HG02970 (cell line): ENCODE measurements at regions not wholly inside any gene's neighbourhood (a gene's known extent, or its start where the extent isn't known, plus 50 kb on each side); places are given as distances from the start of the nearest gene placed in this dataset.

Source experiments
- ATAC-seq: cut with Tn5 transposase; IDR thresholded peaks from one replicate; pipeline ENCODE4 v1.9.1; 2021; ENCODE audit warnings: mild to moderate bottlenecking, moderate library complexity, moderate number of reproducible peaks; ENCODE audit not compliant: unreplicated experiment, low FRiP score

DNA sequence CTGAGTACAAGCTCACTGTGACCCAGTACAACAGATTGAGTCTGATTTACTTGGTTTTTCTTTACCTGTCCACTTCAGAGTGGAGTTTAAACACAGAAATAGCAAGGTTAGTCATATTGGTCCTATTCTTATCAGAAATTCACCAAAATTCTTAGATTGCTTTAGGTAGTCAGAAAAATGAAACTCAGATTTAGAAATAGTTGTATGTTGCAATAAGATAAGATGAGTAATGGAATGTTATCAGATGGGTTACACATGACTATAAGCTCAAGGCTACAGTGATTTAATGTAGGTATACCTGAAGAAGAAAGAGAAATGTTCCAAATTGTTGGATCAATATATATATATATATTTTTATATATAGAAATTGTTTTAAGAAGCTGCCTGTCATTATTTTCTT, 524.1 kb downstream of the LRFN5 start:
- no peak for ATAC-seq

DNA sequence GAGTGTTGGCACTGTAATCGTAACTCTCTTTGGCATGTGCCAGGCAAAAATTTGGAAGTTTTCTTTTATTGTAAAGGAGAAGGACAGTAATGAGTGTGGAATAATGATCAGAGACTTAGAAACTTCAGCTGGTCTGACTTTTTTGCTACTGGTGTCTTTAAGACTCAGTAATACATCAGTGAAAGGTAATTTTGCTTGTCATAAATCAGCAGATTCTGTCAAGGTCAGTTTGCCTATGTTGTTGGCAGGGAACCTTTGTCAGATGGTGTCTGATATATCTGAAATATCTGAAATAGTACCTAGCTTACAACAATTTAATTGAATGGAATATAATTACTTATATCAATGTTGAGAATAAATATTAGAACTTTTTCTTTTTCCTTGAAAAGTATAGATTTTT, 516.9 kb downstream of the LRFN5 start:
- no peak for ATAC-seq

DNA sequence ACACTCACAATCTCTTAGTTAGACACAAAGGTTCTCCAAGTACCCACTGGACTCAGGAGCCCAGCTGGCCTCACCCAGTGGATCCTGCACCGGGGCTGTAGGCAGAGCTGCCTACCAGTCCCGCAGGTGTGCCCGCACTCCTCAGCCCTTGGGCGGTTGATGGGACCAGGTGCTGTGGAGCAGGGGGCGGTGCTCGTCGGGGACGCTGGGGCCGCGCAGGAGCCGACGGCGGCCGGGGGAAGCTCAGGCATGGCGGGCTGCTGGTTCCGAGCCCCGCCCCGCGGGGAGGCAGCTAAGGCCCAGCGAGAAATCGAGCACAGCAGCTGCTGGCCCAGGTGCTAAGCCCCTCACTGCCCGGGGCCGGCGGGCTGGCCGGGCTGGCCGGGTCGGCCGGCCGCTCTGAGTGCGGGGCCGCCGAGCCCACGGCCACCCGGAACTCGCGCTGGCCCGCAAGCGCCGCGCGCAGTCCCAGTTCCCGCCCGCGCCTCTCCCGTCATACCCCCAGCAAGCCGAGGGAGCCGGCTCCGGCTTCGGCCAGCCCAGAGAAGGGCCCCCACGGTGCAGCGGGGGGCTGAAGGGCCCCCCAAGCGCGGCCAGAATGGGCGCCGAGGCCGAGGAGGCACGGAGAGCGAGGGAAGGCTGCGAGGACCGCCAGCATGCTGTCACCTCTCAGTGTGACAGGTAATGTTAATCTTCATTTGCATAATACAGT, 506.8 kb downstream of the LRFN5 start:
- no peak for ATAC-seq

DNA sequence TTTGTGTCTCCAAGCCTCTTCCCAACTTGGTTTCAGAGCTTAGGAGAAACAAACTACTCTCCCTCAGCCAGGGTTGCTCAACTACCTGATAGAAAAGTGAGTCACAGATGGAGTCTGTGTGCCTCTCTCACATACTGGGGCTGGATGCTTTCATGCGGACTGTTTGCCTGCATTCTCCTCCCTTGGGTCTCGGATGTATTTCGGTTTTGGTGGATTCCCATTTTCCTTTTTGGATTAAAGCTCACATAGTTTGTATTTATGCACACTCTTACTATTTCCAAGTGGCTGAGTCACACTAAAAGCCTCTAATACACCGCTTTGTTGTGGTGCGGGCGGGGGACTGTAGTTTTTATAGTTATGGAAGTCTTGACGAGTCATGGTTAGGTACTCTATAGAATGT, 505.4 kb downstream of the LRFN5 start:
- ATAC-seq = no peak

DNA sequence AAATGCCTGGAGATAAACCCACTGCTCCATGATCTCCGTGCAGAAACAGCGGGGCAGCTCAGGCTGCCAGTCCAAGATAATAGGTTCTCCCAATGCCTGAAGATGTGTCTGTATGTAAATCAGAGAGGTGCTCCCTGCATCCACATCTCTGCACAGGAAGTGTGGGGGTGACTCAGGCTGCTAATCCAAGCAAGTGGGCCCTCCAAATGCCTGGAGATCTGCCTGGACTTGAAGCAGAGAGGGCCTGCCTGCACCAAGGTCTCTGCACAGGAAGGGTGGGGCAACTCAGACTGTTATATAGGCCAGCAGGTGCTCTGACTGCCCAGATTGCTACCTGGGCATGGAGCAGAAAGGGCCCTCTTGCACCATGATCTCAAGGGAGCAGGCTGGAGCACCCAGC, 504.7 kb downstream of the LRFN5 start:
- no peak for ATAC-seq

DNA sequence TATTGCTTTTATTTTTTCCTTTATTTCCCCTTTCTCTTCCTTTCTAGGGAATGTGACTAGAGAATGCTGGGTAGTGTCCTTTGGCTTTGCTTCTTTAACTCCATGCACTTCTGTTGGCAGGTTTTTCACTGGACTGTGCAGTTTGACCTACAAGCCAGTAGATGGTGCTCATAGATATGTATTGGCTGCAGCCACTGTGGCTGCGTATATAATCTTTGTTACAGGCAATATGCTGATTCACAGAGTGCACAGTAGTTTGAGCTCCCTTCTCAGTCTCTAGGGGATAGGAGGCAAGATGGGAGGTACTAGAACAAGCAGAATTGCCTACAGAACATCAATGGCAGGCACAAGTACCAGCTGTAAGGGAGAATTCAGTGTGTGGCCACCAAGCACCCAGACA, 503.5 kb downstream of the LRFN5 start:
- ATAC-seq = no peak

DNA sequence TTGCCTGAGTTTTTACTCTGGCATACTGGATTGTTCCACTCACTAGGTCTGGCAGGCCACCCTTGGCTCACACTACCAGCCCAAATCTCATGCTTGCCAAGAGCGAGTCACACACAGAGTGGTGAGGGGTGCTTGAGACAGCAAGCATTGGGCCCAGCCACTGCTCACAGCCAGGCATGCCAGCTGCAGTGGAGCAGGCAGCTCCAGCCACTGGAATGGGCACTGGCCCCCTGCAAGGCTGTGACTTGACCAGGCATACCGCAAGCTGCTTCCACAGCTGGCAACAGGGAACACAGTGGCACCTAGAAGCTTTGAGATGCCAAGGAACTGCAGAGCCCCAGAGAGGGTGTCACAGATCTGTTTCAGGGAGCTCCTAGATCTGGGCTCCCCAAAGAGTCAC, 488.5 kb downstream of the LRFN5 start:
- no peak for ATAC-seq

DNA sequence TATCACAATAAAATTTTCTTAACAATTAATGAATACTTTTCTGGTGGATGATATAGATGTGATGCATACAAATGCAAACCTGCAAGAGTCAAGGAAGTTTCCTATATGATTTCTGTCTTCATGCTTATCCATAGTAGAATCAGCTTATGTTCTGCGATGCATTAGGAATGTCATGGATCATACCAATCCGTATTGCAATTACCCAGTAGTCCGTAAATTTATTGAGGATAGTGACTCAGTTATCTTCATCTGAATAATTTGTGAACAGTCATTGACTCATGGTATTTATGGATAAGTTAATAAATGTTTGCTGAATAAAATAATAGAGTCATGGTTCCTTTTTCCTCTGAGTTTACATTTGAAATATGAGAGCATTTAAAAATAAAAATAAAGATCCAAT, 483.4 kb downstream of the LRFN5 start:
- no peak for ATAC-seq

DNA sequence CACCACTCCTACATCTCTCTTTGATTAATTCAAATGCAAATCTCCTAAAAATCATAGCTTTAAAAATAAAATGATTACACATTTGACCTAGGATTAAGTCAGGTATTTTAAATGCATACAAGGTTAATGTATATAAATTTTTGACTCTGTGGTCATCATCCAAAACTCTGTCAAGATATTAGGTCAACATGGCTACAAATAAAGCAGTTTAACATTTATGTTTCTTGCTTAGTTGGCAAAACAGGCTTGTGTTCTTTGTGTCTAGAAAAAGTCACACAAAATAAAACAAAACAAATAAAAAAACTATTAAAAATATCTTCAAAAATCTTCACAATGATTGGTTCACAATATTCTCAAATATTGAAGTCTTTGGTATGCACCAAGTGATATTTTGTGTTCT, 473.2 kb downstream of the LRFN5 start:
- no peak for ATAC-seq

DNA sequence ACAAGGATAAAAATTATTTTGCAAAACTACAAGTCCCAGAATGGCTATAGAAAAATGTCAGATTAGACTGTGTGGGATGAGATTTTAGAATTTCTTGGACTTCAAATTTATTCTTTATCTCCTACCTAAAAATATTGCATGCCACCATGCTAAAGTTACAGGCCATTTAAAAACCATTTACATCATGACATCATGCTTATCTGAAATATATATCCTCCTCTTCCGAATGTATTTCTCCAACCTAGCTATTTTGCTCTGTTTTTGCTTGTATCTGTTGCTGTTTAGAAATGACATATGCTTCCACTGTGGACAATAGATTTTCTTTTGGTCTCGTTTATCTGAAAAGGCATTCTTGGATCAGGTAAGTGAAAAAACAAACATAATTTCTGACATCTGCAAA, 471.7 kb downstream of the LRFN5 start:
- no peak for ATAC-seq

DNA sequence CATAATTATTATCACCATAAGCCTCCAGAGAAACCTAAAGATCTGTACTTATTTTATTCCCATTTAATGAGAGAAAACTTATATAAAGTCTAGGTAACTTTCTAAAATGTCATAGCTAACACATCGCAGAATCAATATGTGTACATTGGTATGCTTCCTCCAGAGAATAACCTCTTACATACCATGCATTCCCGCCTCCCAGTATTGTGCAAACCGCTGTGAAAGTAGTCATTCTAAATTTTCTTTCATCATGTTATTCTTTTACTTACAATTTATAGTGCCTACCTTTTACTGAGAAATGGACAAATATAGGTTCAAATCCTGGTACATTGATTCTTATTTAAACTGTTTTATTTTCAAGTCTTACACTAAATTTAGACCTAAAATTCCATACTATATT, 463.4 kb downstream of the LRFN5 start:
- no peak for ATAC-seq

DNA sequence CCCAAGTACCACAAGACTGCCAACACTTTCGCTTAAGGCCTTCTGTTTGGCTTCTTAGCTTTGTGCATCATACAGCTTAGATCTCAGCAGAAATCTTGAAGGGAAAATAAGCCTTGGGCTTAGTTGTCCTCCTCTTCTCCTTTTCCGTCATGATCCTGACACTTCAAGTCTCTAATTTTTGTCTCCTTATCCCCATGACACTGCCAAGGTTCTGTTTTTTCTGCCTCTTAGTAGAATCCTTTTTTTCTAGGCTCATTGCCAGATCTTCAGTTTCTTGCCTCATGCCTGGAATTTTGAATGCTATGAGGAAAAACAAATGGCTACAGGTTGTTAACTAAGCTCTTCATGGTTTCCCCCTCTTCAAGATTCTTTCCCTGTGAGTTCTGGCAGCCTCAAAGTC, 450.4 kb downstream of the LRFN5 start:
- ATAC-seq = no peak

DNA sequence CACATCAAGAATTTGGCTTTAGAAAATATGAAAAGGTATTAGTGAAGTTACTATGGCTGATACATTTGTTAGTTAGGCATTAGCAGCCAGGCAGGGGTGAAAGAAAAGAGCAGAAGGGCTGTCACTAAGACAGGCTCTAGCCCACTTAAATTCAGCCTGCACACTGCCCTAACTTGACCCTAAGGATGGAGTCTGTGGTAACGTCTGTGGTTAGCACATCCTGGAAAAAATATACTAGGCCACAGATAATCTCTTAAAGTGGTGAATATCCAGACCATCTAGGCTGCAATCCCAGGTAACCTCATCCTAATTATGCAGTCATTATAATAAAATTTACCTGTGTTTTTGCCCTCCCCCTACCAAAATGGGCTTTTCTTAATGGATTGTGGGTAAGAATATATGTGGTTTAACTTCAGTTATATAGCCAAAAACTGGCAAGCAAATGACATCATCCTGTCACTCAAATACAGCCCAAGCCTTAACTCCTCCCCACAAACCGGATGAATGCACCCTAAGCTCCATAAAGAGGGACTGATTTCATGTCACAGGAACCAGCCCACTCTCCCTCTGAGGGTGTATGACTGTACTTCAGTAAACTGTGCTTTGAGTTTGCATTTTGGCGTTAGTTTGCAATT, 440.9 kb downstream of the LRFN5 start:
- no peak for ATAC-seq

DNA sequence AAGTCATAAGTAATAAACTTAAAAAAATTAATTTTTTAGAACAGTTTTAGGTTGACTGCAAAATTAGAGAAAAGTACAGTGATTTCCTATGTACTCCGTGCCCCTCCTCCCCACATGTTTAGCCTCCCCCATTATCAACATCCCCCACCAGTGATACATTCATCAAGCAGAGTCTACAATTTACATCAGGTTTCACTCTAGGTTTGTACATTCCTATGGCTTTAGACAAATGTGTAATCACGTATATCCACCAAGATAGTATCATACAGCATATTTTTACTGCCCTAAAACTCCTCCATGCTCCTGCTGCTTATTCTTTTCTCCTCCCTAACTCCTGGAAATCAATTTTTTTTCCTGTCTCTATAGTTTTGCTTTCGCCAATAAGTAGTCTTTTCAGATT, 438.7 kb downstream of the LRFN5 start:
- ATAC-seq = no peak

DNA sequence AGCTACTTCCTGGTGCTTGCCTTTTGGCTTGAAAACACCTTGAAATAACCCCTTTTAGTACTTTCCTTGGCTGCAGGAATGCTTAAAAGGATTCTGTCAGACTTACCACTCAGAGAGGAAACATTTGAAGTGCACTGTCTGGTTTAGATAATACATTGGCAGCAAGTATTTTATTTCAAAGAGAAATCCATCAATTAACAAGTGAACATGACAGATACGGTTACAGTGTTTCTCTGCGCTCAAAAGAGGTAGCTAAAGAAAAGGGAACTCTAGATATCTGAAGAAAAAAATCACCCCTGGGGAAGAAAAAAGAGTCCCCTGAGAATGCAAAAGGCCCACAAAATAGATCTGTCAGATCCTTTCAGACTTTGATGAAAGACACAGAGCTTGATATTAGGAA, 421.9 kb downstream of the LRFN5 start:
- no peak for ATAC-seq

DNA sequence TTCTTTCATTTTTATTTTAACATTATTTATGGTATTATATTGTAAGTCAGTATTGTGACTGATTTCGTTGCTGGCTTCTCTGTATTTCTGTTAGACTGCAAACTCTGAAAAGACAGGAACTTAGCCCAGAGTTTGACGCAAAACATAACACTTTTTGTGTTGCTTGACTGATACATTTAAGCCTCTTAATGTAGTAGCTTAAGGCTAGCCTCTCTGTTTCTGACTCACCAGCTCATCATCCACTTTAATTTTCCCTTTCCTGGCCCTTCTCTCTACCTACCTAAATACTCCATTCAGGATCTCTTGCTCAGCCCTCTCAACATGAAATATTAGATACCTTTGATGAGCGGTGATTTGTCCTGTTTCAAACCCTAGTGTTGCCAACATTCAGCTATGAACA, 420.6 kb downstream of the LRFN5 start:
- no peak for ATAC-seq

DNA sequence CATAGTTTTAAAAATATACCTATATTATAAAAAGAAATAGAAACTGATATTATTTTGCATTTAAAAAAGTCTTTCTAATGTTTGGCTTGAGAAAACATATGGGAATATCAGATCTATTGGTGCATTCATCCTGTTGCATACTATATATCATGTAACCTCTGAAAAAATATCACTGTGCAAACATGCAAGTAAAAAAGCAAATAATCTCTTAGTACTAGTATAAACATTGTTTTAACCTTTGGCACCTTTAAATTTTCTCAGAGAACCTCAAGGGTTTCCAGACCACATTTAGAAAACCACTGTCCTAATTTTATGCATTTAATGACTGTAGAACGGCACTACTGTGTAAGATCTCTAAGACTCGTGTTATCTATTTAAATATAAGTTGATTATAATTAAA, 416.8 kb downstream of the LRFN5 start:
- ATAC-seq = no peak

DNA sequence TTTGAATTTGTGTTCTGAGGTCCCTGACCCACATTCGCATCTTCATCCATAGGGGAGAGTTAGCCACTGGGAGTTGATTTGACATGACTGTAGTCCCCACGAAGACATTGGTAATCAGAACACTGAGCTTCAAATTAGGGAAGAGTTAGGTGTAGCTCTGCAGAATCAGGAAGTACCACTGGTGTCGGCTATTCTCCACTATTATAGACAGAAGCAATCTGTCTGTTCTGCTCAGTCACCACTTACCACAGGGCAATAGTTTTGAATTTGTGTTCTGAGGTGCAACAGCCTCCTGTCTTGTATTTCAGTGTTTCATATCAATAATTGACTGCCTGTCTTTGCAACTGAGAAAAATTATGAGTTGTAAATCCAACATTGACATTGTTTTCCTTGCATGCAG, 407.6 kb downstream of the LRFN5 start:
- ATAC-seq = no peak

DNA sequence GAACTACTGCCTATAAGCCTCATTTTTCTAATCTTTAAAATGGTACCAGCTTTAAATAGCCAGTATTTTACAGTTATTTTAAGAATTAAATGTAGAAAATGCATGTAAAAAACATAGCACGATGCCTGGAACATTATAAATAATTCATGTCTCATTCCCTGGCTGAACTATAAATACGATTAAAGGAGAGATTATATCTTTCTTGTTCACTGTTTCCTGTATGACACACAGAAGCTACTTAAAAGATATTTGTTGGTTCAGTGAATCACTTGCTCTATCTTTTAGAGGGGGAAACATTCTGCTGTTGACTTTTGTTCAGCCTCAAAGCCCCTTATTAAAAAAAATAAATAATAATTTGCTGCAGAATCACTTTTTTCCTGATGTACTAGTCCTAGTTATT, 406.9 kb downstream of the LRFN5 start:
- no peak for ATAC-seq

DNA sequence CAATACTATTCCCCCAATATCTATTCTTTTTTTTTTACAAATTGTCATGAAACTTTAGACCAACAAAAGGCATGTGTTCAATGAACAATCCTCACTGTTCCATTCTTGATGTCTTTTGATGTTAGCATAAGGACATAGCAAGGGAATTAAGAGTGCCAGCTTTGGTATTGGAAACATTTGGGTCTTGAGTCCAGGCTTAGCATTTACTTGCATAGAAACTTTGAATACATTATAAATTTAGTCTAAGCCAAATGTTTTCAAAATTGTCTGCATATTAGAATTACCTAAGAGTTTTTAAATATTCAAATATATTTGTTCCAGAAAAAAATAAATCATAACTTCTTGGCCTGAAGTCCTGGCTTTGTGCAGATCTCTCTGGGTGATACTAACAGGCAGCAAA, 406.5 kb downstream of the LRFN5 start:
- ATAC-seq = no peak

DNA sequence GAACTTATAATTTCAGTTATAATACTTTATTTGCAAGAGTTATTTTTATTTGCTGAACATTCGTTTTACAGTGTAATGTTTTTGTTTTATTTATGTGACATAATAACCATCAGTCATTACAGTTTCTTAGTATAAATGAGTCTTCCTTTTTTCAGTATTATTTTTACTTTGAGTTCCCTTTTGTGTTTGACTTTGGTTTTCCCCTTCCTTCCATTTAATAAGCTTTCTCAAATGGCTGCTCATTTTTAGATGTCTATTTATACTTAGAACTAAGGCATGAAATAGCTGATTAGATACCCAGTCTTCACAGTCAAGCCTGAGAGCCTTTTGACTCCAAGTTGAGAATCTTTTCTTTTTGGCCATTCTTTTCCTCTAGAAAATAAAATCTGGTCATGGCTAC, 404.5 kb downstream of the LRFN5 start:
- ATAC-seq = no peak

DNA sequence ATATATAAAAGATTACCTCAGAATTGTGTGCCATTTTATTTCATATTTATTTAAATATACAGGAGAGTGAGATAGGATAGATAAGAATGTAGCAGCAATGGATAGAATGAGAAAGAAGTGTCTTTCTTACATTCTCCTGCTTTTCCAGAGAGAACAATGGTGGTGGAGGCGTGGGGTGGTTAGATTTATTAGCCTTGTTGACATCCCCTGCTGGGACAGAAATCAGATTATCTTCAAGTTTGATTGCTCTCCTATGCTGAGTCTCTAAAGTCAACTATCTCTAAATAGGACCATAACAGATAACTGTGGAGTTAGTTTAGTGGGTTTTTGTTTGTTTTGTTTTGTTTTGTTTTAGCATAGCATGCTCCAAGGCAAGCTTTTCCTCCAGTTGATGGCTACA, 397.6 kb downstream of the LRFN5 start:
- no peak for ATAC-seq

DNA sequence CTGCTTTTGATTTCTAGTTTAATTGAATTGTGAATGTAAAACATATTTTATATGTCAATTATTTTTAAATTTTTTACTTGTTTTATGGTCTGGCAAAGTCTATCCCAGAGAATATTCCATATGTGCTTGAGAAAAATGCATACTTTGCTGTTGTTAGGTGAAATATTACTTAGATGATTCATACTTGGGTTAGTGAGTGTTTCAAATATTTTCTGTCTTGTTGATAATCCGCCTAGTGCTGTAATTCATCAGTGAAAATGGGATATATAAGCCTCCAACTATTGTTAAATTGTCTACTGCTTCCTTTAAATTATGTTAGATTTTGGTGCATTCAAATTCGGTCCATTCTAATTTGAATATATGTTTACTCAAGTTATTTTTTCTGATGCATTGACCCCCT, 395.5 kb downstream of the LRFN5 start:
- ATAC-seq = no peak
